H1 (cell line): ENCODE measurements at regions not wholly inside any gene's neighbourhood (a gene's known extent, or its start where the extent isn't known, plus 50 kb on each side); places are given as distances from the start of the nearest gene placed in this dataset.

Source experiments
- CTCF ChIA-PET: fragments of 300-600 bp; sonication (Branson Sonifier 250); formaldehyde crosslinking; loops from one replicate; lab custom pipeline; 2021; ENCODE audit not compliant: partially characterized antibody; lab: Charles Lee
- POLR2A ChIA-PET: fragments of 300-600 bp; sonication (Branson Sonifier 250); formaldehyde crosslinking; loops from one replicate; lab custom pipeline; 2021; ENCODE audit warnings: inconsistent platforms; ENCODE audit not compliant: partially characterized antibody; lab: Charles Lee
- DNase-seq, 2 experiments: peaks; one replicate each; pipeline versions ENCODE4 v3.0.0 to v3.0.0-alpha.2; 2010 to 2022; ENCODE audit warnings: low spot score in 2 of 2, low read depth in 1 of 2, mixed read lengths in 1 of 2
- FAIRE-seq: peaks from 2 replicates; lab custom pipeline; 2011; peaks lifted over from hg19 to GRCh38; lab: Jason Lieb, UNC
- H2AFZ ChIP-seq: 2 replicates; pipeline ENCODE4 v1.8.1; 2012; ENCODE audit warnings: low read length, inconsistent platforms
- H2AK5ac ChIP-seq: 2 replicates; pipeline ENCODE4 v1.6.1; 2013; ENCODE audit warnings: low read depth, low read length
- H2BK120ac ChIP-seq: replicated peaks from 2 replicates; pipeline ENCODE3; 2013; ENCODE audit warnings: low read depth, low read length, inconsistent platforms
- H2BK12ac ChIP-seq: 2 replicates; pipeline ENCODE4 v1.6.1; 2013; ENCODE audit warnings: low read depth, low read length
- H2BK15ac ChIP-seq: 2 replicates; pipeline ENCODE4 v1.6.1; 2013; ENCODE audit warnings: low read length
- H2BK20ac ChIP-seq: 2 replicates; pipeline ENCODE4 v1.6.1; 2013; ENCODE audit warnings: low read length
- H2BK5ac ChIP-seq: 2 replicates; pipeline ENCODE4 v1.6.1; 2013; ENCODE audit warnings: low read depth, low read length
- H3K14ac ChIP-seq: 2 replicates; pipeline ENCODE4 v1.6.1; 2013; ENCODE audit warnings: inconsistent platforms; ENCODE audit not compliant: insufficient read length
- H3K18ac ChIP-seq: 2 replicates; pipeline ENCODE4 v1.6.1; 2013; ENCODE audit warnings: low read length; ENCODE audit errors: extremely low read depth
- H3K23ac ChIP-seq: 2 replicates; pipeline ENCODE4 v1.6.1; 2013; ENCODE audit warnings: inconsistent platforms; ENCODE audit not compliant: insufficient read length
- H3K23me2 ChIP-seq: 2 replicates; pipeline ENCODE4 v1.6.1; 2013; ENCODE audit warnings: low read depth, low read length
- H3K27ac ChIP-seq: 2 replicates; pipeline ENCODE4 v1.6.1; 2011; ENCODE audit warnings: low read depth, low read length, inconsistent platforms
- H3K27me3 ChIP-seq, 4 experiments: replicated peaks in 1 of 4; 1 replicate in 1 of 4; 2 replicates in 3 of 4; pipeline versions ENCODE4 v1.6.1 to v1.8.1; 2011 to 2013; ENCODE audit warnings: low read length in 3 of 4, mild to moderate bottlenecking in 3 of 4, inconsistent platforms in 2 of 4, mixed read lengths in 2 of 4, moderate library complexity in 1 of 4; ENCODE audit not compliant: control insufficient read depth in 3 of 4, insufficient read depth in 3 of 4; ENCODE audit errors: extremely low read depth in 1 of 4
- H3K36me3 ChIP-seq, 4 experiments: 2 replicates each; pipeline versions ENCODE4 v1.6.1 to v1.8.1; 2011 to 2013; ENCODE audit warnings: mild to moderate bottlenecking in 4 of 4, low read length in 3 of 4, moderate library complexity in 2 of 4, control low read depth in 1 of 4, inconsistent platforms in 1 of 4; ENCODE audit not compliant: insufficient read depth in 4 of 4, control insufficient read depth in 2 of 4
- H3K4ac ChIP-seq: replicated peaks from 2 replicates; pipeline ENCODE3; 2013; ENCODE audit warnings: low read length, low read depth, mixed read lengths, inconsistent platforms; ENCODE audit not compliant: insufficient read length
- H3K4me1 ChIP-seq, 4 experiments: replicated peaks in 1 of 4; 1 replicate in 1 of 4; 2 replicates in 3 of 4; pipeline versions ENCODE4 v1.6.1 to v1.8.1; 2011 to 2013; ENCODE audit warnings: low read length in 3 of 4, inconsistent platforms in 2 of 4, mixed read lengths in 1 of 4; ENCODE audit not compliant: insufficient read depth in 4 of 4, control insufficient read depth in 3 of 4
- H3K4me2 ChIP-seq, 2 experiments: 2 replicates each; pipeline versions ENCODE4 v1.6.1 to v1.8.1; 2011 to 2013; ENCODE audit warnings: low read depth in 2 of 2, low read length in 2 of 2, control low read depth in 1 of 2, inconsistent platforms in 1 of 2, mild to moderate bottlenecking in 1 of 2; ENCODE audit not compliant: insufficient read depth in 1 of 2
- H3K4me3 ChIP-seq, 4 experiments: fragments of 200-600, 300-600 bp in 1 of 4; sonication (generic), shearing (Covaris generic), sonication (Bioruptor Twin) in 1 of 4; 2 replicates each; pipeline versions ENCODE4 v1.5.1 to v1.8.1; 2011 to 2016; ENCODE audit warnings: low read length in 4 of 4, low read depth in 3 of 4, control low read depth in 2 of 4, inconsistent platforms in 2 of 4, mild to moderate bottlenecking in 2 of 4, mixed read lengths in 1 of 4, moderate library complexity in 1 of 4; ENCODE audit not compliant: insufficient read depth in 2 of 4; ENCODE audit errors: extremely low read depth in 1 of 4
- H3K56ac ChIP-seq: replicated peaks from 2 replicates; pipeline ENCODE3; 2013; ENCODE audit warnings: low read depth, mild to moderate bottlenecking, mixed read lengths, low read length, inconsistent platforms; ENCODE audit not compliant: insufficient read length
- H3K79me1 ChIP-seq: 2 replicates; pipeline ENCODE4 v1.6.1; 2013; ENCODE audit warnings: low read depth, low read length, control low read depth
- H3K79me2 ChIP-seq, 2 experiments: 2 replicates each; pipeline versions ENCODE4 v1.6.1 to v1.8.1; 2012 to 2013; ENCODE audit warnings: low read length in 2 of 2, mild to moderate bottlenecking in 2 of 2, inconsistent platforms in 1 of 2; ENCODE audit not compliant: insufficient read depth in 2 of 2, control insufficient read depth in 1 of 2
- H3K9ac ChIP-seq, 4 experiments: replicated peaks in 1 of 4; 1 replicate in 1 of 4; 2 replicates in 3 of 4; pipeline versions ENCODE4 v1.6.1 to v1.8.1; 2011 to 2013; ENCODE audit warnings: low read depth in 3 of 4, low read length in 3 of 4, control low read depth in 2 of 4, mild to moderate bottlenecking in 2 of 4, moderate library complexity in 2 of 4, inconsistent platforms in 1 of 4; ENCODE audit errors: extremely low read depth in 1 of 4
- H3K9me3 ChIP-seq, 2 experiments: 2 replicates each; pipeline versions ENCODE4 v1.6.1 to v1.8.1; 2012 to 2013; ENCODE audit warnings: mild to moderate bottlenecking in 2 of 2, moderate library complexity in 2 of 2, control low read depth in 1 of 2, inconsistent platforms in 1 of 2, low read depth in 1 of 2, low read length in 1 of 2, mixed read lengths in 1 of 2; ENCODE audit not compliant: insufficient read depth in 2 of 2
- H4K20me1 ChIP-seq, 2 experiments: replicated peaks in 1 of 2; 2 replicates each; pipeline versions ENCODE3 to v1.8.1; 2011 to 2013; ENCODE audit warnings: inconsistent platforms in 2 of 2, low read length in 2 of 2, mild to moderate bottlenecking in 1 of 2; ENCODE audit not compliant: insufficient read depth in 2 of 2, control insufficient read depth in 1 of 2
- H4K5ac ChIP-seq: 2 replicates; pipeline ENCODE4 v1.6.1; 2013; ENCODE audit warnings: low read length, low read depth, mixed read lengths, inconsistent platforms; ENCODE audit not compliant: insufficient read length
- H4K8ac ChIP-seq: 2 replicates; pipeline ENCODE4 v1.8.0; 2013; ENCODE audit warnings: mild to moderate bottlenecking, moderate library complexity, low read length, inconsistent platforms; ENCODE audit not compliant: insufficient read depth; ENCODE audit errors: extremely low read depth
- H4K91ac ChIP-seq: replicated peaks from 2 replicates; pipeline ENCODE3; 2013; ENCODE audit warnings: low read length, mixed read lengths, inconsistent platforms; ENCODE audit not compliant: insufficient read length
- CEBPB ChIP-seq: IDR thresholded peaks from 2 replicates; pipeline ENCODE4 v1.6.1; 2012; ENCODE audit warnings: low read depth, low read length
- SP2 ChIP-seq: IDR thresholded peaks from 2 replicates; pipeline ENCODE4 v1.6.1; 2012; ENCODE audit warnings: mild to moderate bottlenecking, low read length, inconsistent platforms
- USF2 ChIP-seq: IDR thresholded peaks from 2 replicates; pipeline ENCODE4 v1.6.1; 2011; ENCODE audit warnings: low read length, improper control_type of control experiment
- whole genome bisulfite sequencing, 2 experiments: shearing (Covaris generic) in 1 of 2; methylation state at CpG; one replicate each; pipeline versions ENCODE4 v1.1.6 to v1.1.7; 2013 to 2015; ENCODE audit warnings: low lambda C conversion rate in 2 of 2, mixed read lengths in 2 of 2, inconsistent platforms in 1 of 2, low coverage in 1 of 2, missing lambda C conversion rate in 1 of 2; ENCODE audit not compliant: insufficient replicate concordance in 2 of 2, insufficient coverage in 1 of 2, insufficient read length in 1 of 2; ENCODE audit errors: extremely low coverage in 1 of 2, missing lambda C conversion rate in 1 of 2; 5-methylcytosine and 5-hydroxymethylcytosine counted together

- Histone ChIP-seq H2BK15ac (no peak overlapping the region), H2AFZ (no peak overlapping the region), H4K5ac (no peak overlapping the region), H3K79me1 (no peaks in the 10 kb centered on the region), H3K14ac (no peak overlapping the region), H2BK120ac (no peak overlapping the region), H3K27ac (no peak overlapping the region), H2AK5ac (no peak overlapping the region), H3K56ac (no peak overlapping the region), H4K20me1 (no peaks in the 10 kb centered on the region), H3K79me2 (no peaks in the 10 kb centered on the region), H3K9ac (no peak overlapping the region), H3K23ac (no peak overlapping the region), H3K9me3 (no peaks in the 10 kb centered on the region), H3K23me2 (no peaks in the 10 kb centered on the region), H3K4ac (no peak overlapping the region), H3K36me3 (no peaks in the 10 kb centered on the region), H2BK5ac (no peak overlapping the region), H3K4me1 (no peaks in the 10 kb centered on the region), H4K91ac (no peak overlapping the region), H3K4me3 (no peak overlapping the region), H3K4me2 (no peak overlapping the region), H3K27me3 (no peaks in the 10 kb centered on the region), H3K18ac (no peak overlapping the region), H2BK12ac (no peak overlapping the region), H2BK20ac (no peak overlapping the region), H4K8ac (no peak overlapping the region)
- ChIA-PET CTCF (interaction anchor here (1.7 kb wide), 1 partner anchor 15 kb away, joined by 4 read pairs; no protein-coding TSS in a partner anchor), POLR2A (no interaction called here)
- DNase-seq (no peak), FAIRE-seq (no peak)
- 97% methylated on average over 3 of the region's 3 CpGs; no CpG with 5 or more reads in 1 of the 2 experiments for WGBS, 2 experiments
- TF ChIP-seq SP2: no peak
- TF ChIP-seq USF2: no peak
- TF ChIP-seq CEBPB: no peak
These were observed 578.2 kb downstream of the MEI4 start for GRCh38 chr6:78231002-78231401.
